Breast epithelium (tissue), 3 donors: ENCODE measurements at regions not wholly inside any gene's neighbourhood (a gene's known extent, or its start where the extent isn't known, plus 50 kb on each side); places are given as distances from the start of the nearest gene placed in this dataset.

ENCODE experiments used
- CTCF ChIP-seq, 3 donors: fragments of 450-650 bp; IDR thresholded peaks; one replicate each; pipeline ENCODE4 v1.5.1; 2016 to 2017; ENCODE audit warnings: antibody characterized with exemption in 3 of 3, mild to moderate bottlenecking in 3 of 3, moderate library complexity in 3 of 3
- POLR2A ChIP-seq: fragments of 450-650 bp; IDR thresholded peaks from one replicate; pipeline ENCODE4 v1.6.1; 2016; ENCODE audit warnings: antibody characterized with exemption, mild to moderate bottlenecking, moderate library complexity
- POLR2AphosphoS5 ChIP-seq, 3 donors: sonication (generic); formaldehyde crosslinking; IDR thresholded peaks; one replicate each; pipeline ENCODE4 v1.6.1; 2017; ENCODE audit warnings: antibody characterized with exemption in 3 of 3

- no peak for TF ChIP-seq POLR2A
- TF ChIP-seq POLR2AphosphoS5 (IDR thresholded peaks at IDR 0.05) = no peak
- TF ChIP-seq CTCF (IDR thresholded peaks at IDR 0.05) = no peak
Measured at GRCh38 chr4:179585761-179586160, 2143.5 kb upstream of the AGA start.
